SK-N-SH treated with all-trans-retinoic acid at 6 μM for 48 hours (cell line): ENCODE measurements at regions not wholly inside any gene's neighbourhood (a gene's known extent, or its start where the extent isn't known, plus 50 kb on each side); places are given as distances from the start of the nearest gene placed in this dataset.

Experiments
- ATAC-seq: fragments of 200-7000 bp; cut with Tn5 transposase; 3 replicates; pipeline ENCODE4 v1.9.1; 2020; ENCODE audit warnings: mild to moderate bottlenecking, moderate library complexity
- ARNTL ChIP-seq: fragments of 450-650 bp; formaldehyde crosslinking; IDR thresholded peaks from 2 replicates; pipeline ENCODE4 v1.5.0; 2020; ENCODE audit warnings: low read depth, mild to moderate bottlenecking, moderate library complexity, borderline replicate concordance
- BACH2 ChIP-seq: fragments of 250-450 bp; sonication (Bioruptor Pico); IDR thresholded peaks from 2 replicates; pipeline ENCODE4 v1.9.0; 2021; ENCODE audit warnings: mild to moderate bottlenecking, borderline replicate concordance
- CSDC2 ChIP-seq: fragments of 250-450 bp; sonication (Bioruptor Pico); IDR thresholded peaks from 2 replicates; pipeline ENCODE4 v1.5.0; 2020; ENCODE audit warnings: mild to moderate bottlenecking, moderate library complexity
- ESRRG ChIP-seq: fragments of 250-450 bp; sonication (Bioruptor Pico); IDR thresholded peaks from 2 replicates; pipeline ENCODE4 v1.6.1; 2021; ENCODE audit warnings: mild to moderate bottlenecking
- GLIS3 ChIP-seq: fragments of 250-450 bp; sonication (Bioruptor Pico); IDR thresholded peaks from 2 replicates; pipeline ENCODE4 v1.5.0; 2020; ENCODE audit warnings: mild to moderate bottlenecking, moderate library complexity
- ISL1 ChIP-seq: fragments of 250-450 bp; sonication (Bioruptor Pico); IDR thresholded peaks from 2 replicates; pipeline ENCODE4 v2.1.2; 2022; ENCODE audit warnings: mild to moderate bottlenecking, moderate library complexity
- OSR1 ChIP-seq: fragments of 250-450 bp; sonication (Bioruptor Pico); IDR thresholded peaks from 2 replicates; pipeline ENCODE4 v1.8.0; 2022; ENCODE audit warnings: moderate library complexity, mild to moderate bottlenecking, inconsistent platforms
- PPARA ChIP-seq: fragments of 250-450 bp; sonication (Bioruptor Pico); IDR thresholded peaks from 2 replicates; pipeline ENCODE4 v1.5.0; 2020; ENCODE audit warnings: mild to moderate bottlenecking, borderline replicate concordance
- RARB ChIP-seq: fragments of 250-450 bp; sonication (Bioruptor Pico); IDR thresholded peaks from 2 replicates; pipeline ENCODE4 v1.8.0; 2021; ENCODE audit warnings: mild to moderate bottlenecking, moderate library complexity
- SNAI2 ChIP-seq: fragments of 250-450 bp; sonication (Bioruptor Pico); IDR thresholded peaks from 2 replicates; pipeline ENCODE4 v1.5.0; 2020; ENCODE audit warnings: mild to moderate bottlenecking, moderate library complexity
- TCF4 ChIP-seq: fragments of 250-450 bp; sonication (Bioruptor Pico); IDR thresholded peaks from 2 replicates; pipeline ENCODE4 v1.8.0; 2021; ENCODE audit warnings: mild to moderate bottlenecking, moderate library complexity, borderline replicate concordance
- TOX ChIP-seq: fragments of 250-450 bp; sonication (Bioruptor Pico); IDR thresholded peaks from 2 replicates; pipeline ENCODE4 v1.8.0; 2021; ENCODE audit warnings: mild to moderate bottlenecking, moderate library complexity, borderline replicate concordance
- ZC3H10 ChIP-seq: fragments of 250-450 bp; sonication (Bioruptor Pico); IDR thresholded peaks from 2 replicates; pipeline ENCODE4 v1.5.1; 2021; ENCODE audit warnings: mild to moderate bottlenecking, moderate library complexity
- ZFP3 ChIP-seq: fragments of 250-450 bp; sonication (Bioruptor Pico); IDR thresholded peaks from 2 replicates; pipeline ENCODE4 v1.5.0; 2020; ENCODE audit warnings: mild to moderate bottlenecking, moderate library complexity
- ZFP30 ChIP-seq: fragments of 450-650 bp; formaldehyde crosslinking; IDR thresholded peaks from 2 replicates; pipeline ENCODE4 v1.5.0; 2022; ENCODE audit warnings: mild to moderate bottlenecking, moderate library complexity
- ZNF565 ChIP-seq: fragments of 450-650 bp; formaldehyde crosslinking; conservative IDR thresholded peaks from 2 replicates; pipeline ENCODE4 v1.5.0; 2020; ENCODE audit warnings: low read depth, mild to moderate bottlenecking, moderate library complexity
- ZNF70 ChIP-seq: fragments of 450-650 bp; formaldehyde crosslinking; IDR thresholded peaks from 2 replicates; pipeline ENCODE4 v1.5.0; 2020; ENCODE audit warnings: mild to moderate bottlenecking, moderate library complexity
- ZNF8 ChIP-seq: fragments of 450-650 bp; formaldehyde crosslinking; IDR thresholded peaks from 2 replicates; pipeline ENCODE4 v1.5.0; 2020; ENCODE audit warnings: mild to moderate bottlenecking, moderate library complexity
- TF ChIP-seq, protein P1 (sequence below): fragments of 250-450 bp; sonication (Bioruptor Pico); IDR thresholded peaks from 2 replicates; pipeline ENCODE4 v1.5.0; 2020; ENCODE audit warnings: mild to moderate bottlenecking, moderate library complexity
- TF ChIP-seq, protein P2 (sequence below): fragments of 250-450 bp; sonication (Bioruptor Pico); IDR thresholded peaks from 2 replicates; pipeline ENCODE4 v1.5.1; 2021; ENCODE audit warnings: mild to moderate bottlenecking, moderate library complexity

DNA sequence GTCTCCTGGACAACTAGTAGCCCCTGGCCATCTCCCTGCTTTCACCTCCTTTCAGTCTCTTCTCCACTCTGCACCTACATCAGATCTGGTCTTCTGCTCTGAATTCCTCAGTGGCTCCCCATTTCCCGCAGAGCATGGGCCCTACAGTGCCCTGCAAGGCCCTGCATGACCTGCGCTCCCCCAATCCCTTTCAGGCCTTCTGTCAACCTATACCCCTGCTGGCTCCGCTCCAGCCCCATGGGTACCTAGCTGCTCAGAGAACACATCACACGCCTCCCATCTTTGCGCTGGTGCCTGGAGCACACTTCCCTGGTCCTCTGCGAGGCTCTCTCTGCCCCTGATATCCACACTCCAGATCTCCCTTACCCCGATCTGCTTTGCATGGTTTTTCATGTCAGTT lies 145.2 kb downstream of the KATNIP start (continued):
- no peak for TF ChIP-seq ZNF565
- no peak for TF ChIP-seq GLIS3
- TF ChIP-seq, protein P1, sequence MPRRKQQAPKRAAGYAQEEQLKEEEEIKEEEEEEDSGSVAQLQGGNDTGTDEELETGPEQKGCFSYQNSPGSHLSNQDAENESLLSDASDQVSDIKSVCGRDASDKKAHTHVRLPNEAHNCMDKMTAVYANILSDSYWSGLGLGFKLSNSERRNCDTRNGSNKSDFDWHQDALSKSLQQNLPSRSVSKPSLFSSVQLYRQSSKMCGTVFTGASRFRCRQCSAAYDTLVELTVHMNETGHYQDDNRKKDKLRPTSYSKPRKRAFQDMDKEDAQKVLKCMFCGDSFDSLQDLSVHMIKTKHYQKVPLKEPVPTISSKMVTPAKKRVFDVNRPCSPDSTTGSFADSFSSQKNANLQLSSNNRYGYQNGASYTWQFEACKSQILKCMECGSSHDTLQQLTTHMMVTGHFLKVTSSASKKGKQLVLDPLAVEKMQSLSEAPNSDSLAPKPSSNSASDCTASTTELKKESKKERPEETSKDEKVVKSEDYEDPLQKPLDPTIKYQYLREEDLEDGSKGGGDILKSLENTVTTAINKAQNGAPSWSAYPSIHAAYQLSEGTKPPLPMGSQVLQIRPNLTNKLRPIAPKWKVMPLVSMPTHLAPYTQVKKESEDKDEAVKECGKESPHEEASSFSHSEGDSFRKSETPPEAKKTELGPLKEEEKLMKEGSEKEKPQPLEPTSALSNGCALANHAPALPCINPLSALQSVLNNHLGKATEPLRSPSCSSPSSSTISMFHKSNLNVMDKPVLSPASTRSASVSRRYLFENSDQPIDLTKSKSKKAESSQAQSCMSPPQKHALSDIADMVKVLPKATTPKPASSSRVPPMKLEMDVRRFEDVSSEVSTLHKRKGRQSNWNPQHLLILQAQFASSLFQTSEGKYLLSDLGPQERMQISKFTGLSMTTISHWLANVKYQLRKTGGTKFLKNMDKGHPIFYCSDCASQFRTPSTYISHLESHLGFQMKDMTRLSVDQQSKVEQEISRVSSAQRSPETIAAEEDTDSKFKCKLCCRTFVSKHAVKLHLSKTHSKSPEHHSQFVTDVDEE (CRISPR knock-in tag) = no peak
- TF ChIP-seq ESRRG (CRISPR knock-in tag) = no peak
- no peak for TF ChIP-seq TOX (CRISPR knock-in tag)
- TF ChIP-seq RARB (CRISPR knock-in tag) = no peak

DNA sequence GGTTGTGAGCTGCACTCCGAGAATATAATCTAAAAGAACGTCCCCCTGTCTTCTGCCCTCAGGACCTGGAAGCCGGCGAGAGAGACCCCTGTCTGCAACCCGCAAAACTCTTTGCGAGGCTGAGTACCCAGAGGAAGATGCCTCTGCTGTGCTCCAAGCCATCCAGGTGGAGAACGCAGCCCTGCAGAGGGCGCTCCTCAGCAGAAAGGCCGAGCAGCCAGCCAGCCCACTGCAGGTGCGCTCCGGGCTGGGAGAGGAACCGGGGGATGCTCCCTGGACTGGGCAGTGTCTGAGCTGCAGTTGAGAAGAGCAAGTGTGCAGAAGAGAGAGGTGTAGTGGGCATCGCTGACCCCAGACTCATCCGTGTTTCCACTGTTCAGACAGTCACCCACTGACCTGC lies 148.3 kb downstream of the KATNIP start:
- 0 out of 3 replicates have a peak, but pooled peaks have one; percentile 44 for ATAC-seq
- TF ChIP-seq RARB (CRISPR knock-in tag) (no peak), ESRRG (CRISPR knock-in tag) (no peak), ARNTL (CRISPR knock-in tag) (no peak), GLIS3 (no peak), ZNF565 (no peak), BACH2 (CRISPR knock-in tag) (no peak), ZNF70 (CRISPR knock-in tag) (no peak), ZNF8 (CRISPR knock-in tag) (no peak), TOX (CRISPR knock-in tag) (no peak), CSDC2 (CRISPR knock-in tag) (no peak), ZFP3 (no peak), TCF4 (CRISPR knock-in tag) (no peak), OSR1 (CRISPR knock-in tag) (no peak), PPARA (no peak), ZC3H10 (CRISPR knock-in tag) (no peak)
- TF ChIP-seq, protein P2, sequence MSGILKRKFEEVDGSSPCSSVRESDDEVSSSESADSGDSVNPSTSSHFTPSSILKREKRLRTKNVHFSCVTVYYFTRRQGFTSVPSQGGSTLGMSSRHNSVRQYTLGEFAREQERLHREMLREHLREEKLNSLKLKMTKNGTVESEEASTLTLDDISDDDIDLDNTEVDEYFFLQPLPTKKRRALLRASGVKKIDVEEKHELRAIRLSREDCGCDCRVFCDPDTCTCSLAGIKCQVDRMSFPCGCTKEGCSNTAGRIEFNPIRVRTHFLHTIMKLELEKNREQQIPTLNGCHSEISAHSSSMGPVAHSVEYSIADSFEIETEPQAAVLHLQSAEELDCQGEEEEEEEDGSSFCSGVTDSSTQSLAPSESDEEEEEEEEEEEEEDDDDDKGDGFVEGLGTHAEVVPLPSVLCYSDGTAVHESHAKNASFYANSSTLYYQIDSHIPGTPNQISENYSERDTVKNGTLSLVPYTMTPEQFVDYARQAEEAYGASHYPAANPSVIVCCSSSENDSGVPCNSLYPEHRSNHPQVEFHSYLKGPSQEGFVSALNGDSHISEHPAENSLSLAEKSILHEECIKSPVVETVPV (CRISPR knock-in tag) = no peak
- TF ChIP-seq, all 23 proteins: peak for 0

DNA sequence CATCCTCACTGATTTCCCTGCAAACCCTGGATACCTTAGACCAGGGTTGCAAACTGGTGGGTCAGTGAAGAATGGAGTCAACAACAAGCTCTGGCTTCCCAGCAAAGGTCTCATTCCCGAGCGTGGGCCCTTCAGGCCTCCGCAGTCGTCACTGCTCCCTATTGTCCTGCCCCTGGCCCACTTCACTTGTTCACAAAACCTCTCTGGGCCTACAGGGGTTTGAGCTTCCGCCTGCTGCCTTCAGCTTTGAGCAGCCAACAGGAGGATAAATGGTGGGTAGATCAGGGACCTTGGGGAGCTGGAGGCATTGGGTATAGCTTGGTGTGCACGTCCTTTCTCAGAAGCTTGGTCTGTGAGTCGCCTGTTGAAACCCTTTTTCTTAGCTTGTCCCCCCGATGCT lies 148.8 kb downstream of the KATNIP start:
- TF ChIP-seq ZFP30 (CRISPR knock-in tag) = no peak
- TF ChIP-seq, protein P2 (CRISPR knock-in tag) = no peak
- TF ChIP-seq ESRRG (CRISPR knock-in tag) = no peak
- no peak for TF ChIP-seq RARB (CRISPR knock-in tag)
- TF ChIP-seq ZNF8 (CRISPR knock-in tag) = no peak
- TF ChIP-seq TOX (CRISPR knock-in tag) = no peak
- TF ChIP-seq, protein P1 (CRISPR knock-in tag) = no peak
- no peak for TF ChIP-seq ZFP3
- TF ChIP-seq OSR1 (CRISPR knock-in tag) = no peak
- TF ChIP-seq PPARA = no peak
- TF ChIP-seq ZC3H10 (CRISPR knock-in tag) = no peak
- TF ChIP-seq ZNF70 (CRISPR knock-in tag) = no peak
- no peak for TF ChIP-seq BACH2 (CRISPR knock-in tag)
- TF ChIP-seq ARNTL (CRISPR knock-in tag) = no peak
- ATAC-seq = no peak

DNA sequence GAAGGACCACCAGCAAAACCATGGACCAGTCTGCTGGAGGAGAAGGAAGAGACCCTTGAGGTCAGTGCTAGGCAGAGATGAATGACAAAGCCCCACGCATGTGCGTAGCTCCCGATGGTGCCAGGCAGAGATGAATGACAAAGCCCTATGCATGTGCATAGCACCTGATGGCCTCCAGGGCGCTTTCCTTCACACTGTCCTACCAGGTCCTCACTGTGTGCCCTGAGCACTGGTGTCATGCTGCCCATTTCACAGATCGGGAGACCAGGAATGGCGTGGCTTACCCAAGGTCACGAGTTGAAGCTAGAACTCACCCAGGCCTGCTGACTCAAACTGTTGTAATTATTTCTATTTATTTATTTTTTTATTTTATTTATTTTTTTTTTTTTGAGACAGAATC lies 149.6 kb downstream of the KATNIP start:
- TF ChIP-seq RARB (CRISPR knock-in tag) = no peak
- TF ChIP-seq SNAI2 (CRISPR knock-in tag) = no peak
- TF ChIP-seq, protein P1 (CRISPR knock-in tag) = no peak
- no peak for TF ChIP-seq PPARA
- TF ChIP-seq ARNTL (CRISPR knock-in tag) = no peak
- TF ChIP-seq, protein P2 (CRISPR knock-in tag) = no peak
- no peak for TF ChIP-seq ZFP30 (CRISPR knock-in tag)
- TF ChIP-seq ISL1 (CRISPR knock-in tag) = no peak
- no peak for TF ChIP-seq ZNF565
- TF ChIP-seq OSR1 (CRISPR knock-in tag) = no peak
- TF ChIP-seq CSDC2 (CRISPR knock-in tag) = no peak
- no peak for TF ChIP-seq ZNF70 (CRISPR knock-in tag)
- TF ChIP-seq ZC3H10 (CRISPR knock-in tag) = no peak
- no peak for TF ChIP-seq GLIS3
- ATAC-seq = no peak
